BJ (cell line): ENCODE measurements at regions not wholly inside any gene's neighbourhood (a gene's known extent, or its start where the extent isn't known, plus 50 kb on each side); places are given as distances from the start of the nearest gene placed in this dataset.

Source experiments
- CTCF ChIA-PET: fragments of 350-600 bp; formaldehyde crosslinking; extraction: SDS; loops from one replicate; lab custom pipeline; 2021; ENCODE audit warnings: antibody characterized with exemption, inconsistent platforms; lab: Yijun Ruan, JAX
- POLR2A ChIA-PET: fragments of 300-600 bp; sonication (Branson Sonifier 250); formaldehyde crosslinking; extraction: SDS; loops from one replicate; lab custom pipeline; 2021; ENCODE audit warnings: antibody characterized with exemption; lab: Charles Lee
- DNase-seq: peaks from one replicate; pipeline ENCODE4 v3.0.0-alpha.2; 2011; ENCODE audit warnings: low read depth
- H3K27me3 ChIP-seq: 2 replicates; pipeline ENCODE4 v1.6.0; 2011; ENCODE audit warnings: low read length; ENCODE audit not compliant: control insufficient read depth, insufficient read depth
- H3K36me3 ChIP-seq: 2 replicates; pipeline ENCODE4 v1.5.1; 2011; ENCODE audit warnings: low read length; ENCODE audit not compliant: control insufficient read depth, insufficient read depth
- H3K4me3 ChIP-seq: 2 replicates; pipeline ENCODE4 v1.5.1; 2011; ENCODE audit warnings: low read depth, mild to moderate bottlenecking, control low read depth, low read length
- TF ChIP-seq, protein P1 (sequence below): IDR thresholded peaks from 2 replicates; pipeline ENCODE4 v1.5.1; 2011; ENCODE audit warnings: low read depth, mild to moderate bottlenecking, control low read depth, inconsistent platforms, low read length, moderate library complexity; ENCODE audit not compliant: insufficient read depth

DNA sequence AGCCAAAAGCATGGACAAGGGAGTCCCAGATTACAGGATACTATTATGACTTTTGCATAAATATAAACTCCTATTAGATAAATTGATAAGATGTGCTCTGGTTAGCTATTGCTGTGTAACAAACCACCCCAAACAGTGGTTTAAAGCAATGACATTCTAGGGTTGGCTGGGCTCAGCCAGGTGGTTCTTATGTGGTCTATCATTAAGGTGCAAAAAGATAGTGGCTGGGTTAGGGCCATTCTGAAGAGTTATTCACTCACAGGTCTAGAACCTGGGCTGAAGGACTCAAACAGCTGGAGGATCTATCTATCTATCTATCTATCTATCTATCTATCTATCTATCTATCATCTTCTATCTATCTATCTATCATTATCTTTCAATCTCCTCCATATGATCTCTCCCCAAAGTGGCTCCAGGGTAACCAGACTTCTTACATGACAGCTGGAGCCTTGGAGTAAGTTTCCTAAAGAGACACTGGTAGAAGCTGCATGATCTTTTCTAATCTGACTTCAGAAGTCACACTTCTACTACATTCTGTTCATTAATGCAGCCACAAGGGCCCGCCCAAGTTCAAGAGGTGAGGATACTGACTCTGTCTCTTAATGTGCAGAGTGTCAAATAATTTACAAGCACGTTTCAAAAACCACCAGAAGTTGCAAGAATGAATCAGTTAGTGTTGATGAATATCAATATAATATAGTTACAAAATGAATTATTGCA, 74.9 kb upstream of the XCR1 start:
- POLR2A ChIA-PET: no interaction called here
- CTCF ChIA-PET: interaction anchor here (1.2 kb wide), 1 partner anchor 12 kb away, joined by 3 read pairs; no protein-coding TSS in a partner anchor

DNA sequence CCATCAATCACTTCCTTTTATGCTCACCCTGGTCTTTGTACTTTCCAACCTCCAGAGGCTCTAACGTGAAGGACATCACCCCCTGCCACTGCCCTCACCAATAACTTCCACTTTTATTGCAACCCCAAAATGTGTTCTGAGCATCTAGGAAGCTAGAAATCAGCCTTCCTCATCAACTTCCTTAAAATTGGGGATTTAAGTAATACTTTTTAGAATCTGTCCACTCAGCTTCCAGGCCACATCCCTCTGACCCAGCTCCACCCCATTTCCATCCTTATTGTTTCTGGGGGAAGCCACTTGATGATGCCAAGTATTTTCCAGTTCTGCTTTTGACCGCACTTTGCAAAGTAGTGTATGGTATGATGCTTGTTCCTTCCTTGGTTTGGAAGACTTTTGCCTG, 73.5 kb upstream of the XCR1 start:
- POLR2A ChIA-PET: no interaction called here
- no peak overlapping the region for H3K4me3 ChIP-seq
- CTCF ChIA-PET: interaction anchor here (0.9 to 1.7 kb wide), 3 partner anchors 22 to 267 kb away, joined by 3 to 8 read pairs (median 4); partner anchors contain the start of gene CCR1

More for the DNA sequence above, 74.9 kb upstream of the XCR1 start:
- Histone ChIP-seq H3K4me3 (no peak overlapping the region), H3K36me3 (no peaks in the 10 kb centered on the region), H3K27me3 (no peaks in the 10 kb centered on the region; the same call in 1 of the 2 replicates)
- no peak for DNase-seq
- TF ChIP-seq, protein P1, sequence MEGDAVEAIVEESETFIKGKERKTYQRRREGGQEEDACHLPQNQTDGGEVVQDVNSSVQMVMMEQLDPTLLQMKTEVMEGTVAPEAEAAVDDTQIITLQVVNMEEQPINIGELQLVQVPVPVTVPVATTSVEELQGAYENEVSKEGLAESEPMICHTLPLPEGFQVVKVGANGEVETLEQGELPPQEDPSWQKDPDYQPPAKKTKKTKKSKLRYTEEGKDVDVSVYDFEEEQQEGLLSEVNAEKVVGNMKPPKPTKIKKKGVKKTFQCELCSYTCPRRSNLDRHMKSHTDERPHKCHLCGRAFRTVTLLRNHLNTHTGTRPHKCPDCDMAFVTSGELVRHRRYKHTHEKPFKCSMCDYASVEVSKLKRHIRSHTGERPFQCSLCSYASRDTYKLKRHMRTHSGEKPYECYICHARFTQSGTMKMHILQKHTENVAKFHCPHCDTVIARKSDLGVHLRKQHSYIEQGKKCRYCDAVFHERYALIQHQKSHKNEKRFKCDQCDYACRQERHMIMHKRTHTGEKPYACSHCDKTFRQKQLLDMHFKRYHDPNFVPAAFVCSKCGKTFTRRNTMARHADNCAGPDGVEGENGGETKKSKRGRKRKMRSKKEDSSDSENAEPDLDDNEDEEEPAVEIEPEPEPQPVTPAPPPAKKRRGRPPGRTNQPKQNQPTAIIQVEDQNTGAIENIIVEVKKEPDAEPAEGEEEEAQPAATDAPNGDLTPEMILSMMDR: no peak

DNA sequence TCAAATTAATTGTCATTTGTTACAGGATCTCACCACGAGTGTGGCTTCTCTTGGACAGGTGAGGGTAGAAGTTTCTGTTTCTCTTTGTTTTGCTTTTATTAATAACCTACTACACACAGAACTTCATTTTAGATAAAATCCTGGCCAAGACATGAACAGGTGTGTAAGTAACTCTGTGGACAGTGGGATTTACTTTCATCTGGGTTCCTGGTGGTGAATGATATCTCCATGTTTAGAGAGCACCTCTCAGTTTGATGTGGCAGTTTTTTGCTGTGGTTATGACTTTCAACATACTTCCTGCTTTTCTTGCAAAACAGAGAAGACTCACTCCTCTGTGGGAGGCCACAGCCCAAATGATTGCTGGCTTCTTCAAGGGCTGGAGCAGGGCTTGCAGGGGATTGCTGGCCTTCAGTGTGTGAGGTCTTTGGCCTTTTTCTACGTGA, 71.1 kb upstream of the XCR1 start:
- POLR2A ChIA-PET: interaction anchor here (0.7 kb wide), 1 partner anchor 9 kb away, joined by 3 read pairs; no protein-coding TSS in a partner anchor
- no peaks in the 10 kb centered on the region for H3K36me3 ChIP-seq
- CTCF ChIA-PET: interaction anchor here (1.1 to 2.5 kb wide), 4 partner anchors 20 to 169 kb away, joined by 3 to 10 read pairs (median 6); no protein-coding TSS in a partner anchor
- no peak for DNase-seq
- no peak overlapping the region for H3K4me3 ChIP-seq
- H3K27me3 ChIP-seq: no peaks in the 10 kb centered on the region
- TF ChIP-seq, protein P1: no peak

More for the DNA sequence above, 73.5 kb upstream of the XCR1 start:
- H3K36me3 ChIP-seq: no peaks in the 10 kb centered on the region
- TF ChIP-seq, protein P1: no peak
- H3K27me3 ChIP-seq: no peaks in the 10 kb centered on the region
- DNase-seq: no peak

DNA sequence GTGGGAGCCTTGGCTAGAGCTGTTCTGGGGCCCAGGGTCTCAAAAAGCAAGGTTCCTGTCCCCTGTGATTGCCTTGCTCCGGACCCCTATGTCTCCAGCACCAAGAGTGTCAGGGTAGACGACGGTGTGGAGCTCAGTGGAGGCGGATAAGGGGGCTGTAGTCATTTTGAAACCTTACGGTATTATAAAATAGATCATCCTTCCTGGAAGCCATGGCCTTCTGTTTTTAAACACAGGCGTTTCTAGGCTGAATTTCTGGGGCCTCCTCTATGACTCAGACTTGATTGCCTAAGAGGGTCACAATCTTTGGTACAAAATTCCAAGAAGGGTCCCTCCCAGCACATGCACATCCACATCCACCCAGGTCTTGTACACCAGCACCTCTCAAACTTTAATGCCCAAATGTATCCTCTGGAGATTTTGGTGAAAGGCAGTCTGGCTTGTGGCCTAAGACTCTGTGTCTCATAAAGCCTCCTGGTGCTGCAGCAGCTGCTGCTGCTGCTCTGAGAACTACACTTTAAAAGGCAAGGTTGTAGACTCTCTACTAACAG, 70.5 kb upstream of the XCR1 start:
- no peaks in the 10 kb centered on the region for H3K36me3 ChIP-seq
- POLR2A ChIA-PET: no interaction called here
- no peaks in the 10 kb centered on the region for H3K27me3 ChIP-seq
- TF ChIP-seq, protein P1: no peak
- CTCF ChIA-PET: interaction anchor here (0.9 to 2.5 kb wide), 5 partner anchors 18 to 168 kb away, joined by 3 to 10 read pairs (median 4); no protein-coding TSS in a partner anchor
- H3K4me3 ChIP-seq: no peak overlapping the region
- no peak for DNase-seq

DNA sequence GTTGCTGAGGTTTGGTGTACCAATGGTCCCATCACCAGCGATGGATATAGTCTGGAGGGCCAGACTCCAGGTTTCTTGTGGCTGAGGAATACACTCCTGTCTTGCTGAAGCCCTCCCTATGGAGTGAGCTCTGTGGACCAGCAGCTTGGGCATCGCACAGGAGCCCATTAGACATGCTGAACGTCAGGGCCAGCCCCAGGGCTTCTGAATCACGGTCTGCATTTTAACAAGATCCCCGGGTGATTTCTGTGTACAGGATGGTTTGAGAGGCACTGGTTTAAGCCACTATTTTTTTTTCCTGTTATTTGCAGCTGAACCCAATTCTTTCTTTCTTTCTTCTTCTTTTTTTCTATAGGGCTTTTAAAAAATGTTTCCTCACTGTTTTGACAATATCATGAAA, 69.5 kb upstream of the XCR1 start:
- CTCF ChIA-PET: interaction anchor here (1.2 to 2.5 kb wide), 6 partner anchors 18 to 393 kb away, joined by 3 to 10 read pairs (median 4); no protein-coding TSS in a partner anchor
- DNase-seq: no peak
- Histone ChIP-seq H3K4me3 (no peak overlapping the region), H3K27me3 (no peaks in the 10 kb centered on the region), H3K36me3 (no peaks in the 10 kb centered on the region)
- POLR2A ChIA-PET: no interaction called here
- TF ChIP-seq, protein P1: no peak
